ENCODE measurements at regions not wholly inside any gene's neighbourhood (a gene's known extent, or its start where the extent isn't known, plus 50 kb on each side); places are given as distances from the start of the nearest gene placed in this dataset.

DNA sequence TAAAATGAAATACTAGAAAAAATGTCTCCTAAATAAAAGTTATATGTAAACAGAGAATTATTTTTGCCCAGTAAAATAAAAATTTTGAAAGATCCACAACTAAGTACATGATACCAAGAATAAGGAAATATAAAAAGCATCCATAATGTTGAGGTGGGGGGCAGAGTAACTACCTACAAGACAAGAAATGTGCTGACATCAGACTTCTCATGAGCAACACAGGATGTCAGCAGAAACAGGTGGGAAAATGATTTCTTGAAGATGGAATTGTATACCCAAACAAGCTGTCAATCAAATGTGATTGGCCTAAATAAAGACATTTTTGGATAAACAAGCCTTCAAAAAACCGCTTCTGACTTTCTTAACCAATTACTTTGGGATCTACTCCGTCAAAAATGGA lies 143.9 kb upstream of the LIPC start:
- no peak overlapping the region for H3K27ac ChIP-seq (ENCODE audit: low read depth, low read length)
- no peaks in the 10 kb centered on the region for H3K27me3 ChIP-seq (ENCODE audit: control insufficient read depth in 1 of 2, insufficient read depth in 2 of 2, low read length in 2 of 2)
- H3K4me3 ChIP-seq (ENCODE audit: low read depth in 1 of 2, low read length in 2 of 2): no peak overlapping the region
- H3K9me3 ChIP-seq (ENCODE audit: low read length): no peaks in the 10 kb centered on the region
- H3K4me1 ChIP-seq (ENCODE audit: insufficient read depth, low read length): no peaks in the 10 kb centered on the region
- H3K9ac ChIP-seq (ENCODE audit: low read length): no peak overlapping the region
- no peaks in the 10 kb centered on the region for H3K36me3 ChIP-seq (ENCODE audit: insufficient read depth, low read length)

DNA sequence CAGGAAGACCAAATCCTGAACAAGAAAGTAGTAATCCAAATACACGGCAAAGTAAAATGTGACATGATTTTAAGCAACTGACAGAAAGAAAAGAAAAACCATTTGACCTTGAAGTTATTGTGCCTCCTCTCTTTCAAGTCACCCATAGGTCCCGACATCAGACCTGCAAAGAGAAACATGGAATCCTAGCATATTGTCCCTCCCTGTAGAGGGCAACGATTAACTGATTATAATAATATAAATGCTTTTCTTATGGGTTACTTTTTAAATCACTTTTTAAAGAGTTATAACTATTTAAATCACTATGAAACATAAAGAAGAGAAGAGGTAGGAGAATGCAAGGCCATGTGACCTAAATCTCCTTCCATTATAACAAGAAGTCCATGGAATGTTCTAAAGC lies 143.2 kb upstream of the LIPC start:
- Histone ChIP-seq H3K4me3 (ENCODE audit: low read depth in 1 of 2, low read length in 2 of 2) (no peak overlapping the region), H3K4me1 (ENCODE audit: insufficient read depth, low read length) (no peaks in the 10 kb centered on the region), H3K27ac (ENCODE audit: low read depth, low read length) (no peak overlapping the region), H3K27me3 (ENCODE audit: control insufficient read depth in 1 of 2, insufficient read depth in 2 of 2, low read length in 2 of 2) (no peaks in the 10 kb centered on the region), H3K9ac (ENCODE audit: low read length) (no peak overlapping the region), H3K9me3 (ENCODE audit: low read length) (no peaks in the 10 kb centered on the region), H3K36me3 (ENCODE audit: insufficient read depth, low read length) (no peaks in the 10 kb centered on the region)

DNA sequence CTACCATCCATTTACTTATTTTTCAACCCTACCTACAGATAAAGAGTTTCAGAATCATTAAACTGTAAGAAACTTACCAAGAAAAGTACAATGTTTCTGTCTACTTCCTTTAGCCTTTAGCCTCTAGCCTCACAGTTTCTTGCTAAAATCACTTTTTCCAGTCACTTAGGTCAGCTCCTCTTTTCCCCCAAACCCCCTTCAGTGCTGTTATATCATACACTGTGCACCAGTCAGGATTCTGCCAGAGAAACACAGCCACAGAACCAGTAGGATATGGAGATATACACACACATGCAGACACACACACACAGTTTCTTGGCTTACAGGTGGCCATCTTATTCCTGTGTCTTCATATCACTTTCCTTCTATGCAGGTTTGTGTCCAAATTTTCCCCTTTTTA lies 139.9 kb upstream of the LIPC start:
- H3K27ac ChIP-seq (ENCODE audit: low read depth, low read length): no peak overlapping the region
- H3K27me3 ChIP-seq (ENCODE audit: control insufficient read depth in 1 of 2, insufficient read depth in 2 of 2, low read length in 2 of 2): no peaks in the 10 kb centered on the region
- H3K4me3 ChIP-seq (ENCODE audit: low read depth in 1 of 2, low read length in 2 of 2): no peak overlapping the region
- peaks cover 4% of the 10 kb centered on the region for H3K9me3 ChIP-seq (ENCODE audit: low read length)
- H3K4me1 ChIP-seq (ENCODE audit: insufficient read depth, low read length): no peaks in the 10 kb centered on the region
- H3K36me3 ChIP-seq (ENCODE audit: insufficient read depth, low read length): no peaks in the 10 kb centered on the region
- H3K9ac ChIP-seq (ENCODE audit: low read length): no peak overlapping the region

DNA sequence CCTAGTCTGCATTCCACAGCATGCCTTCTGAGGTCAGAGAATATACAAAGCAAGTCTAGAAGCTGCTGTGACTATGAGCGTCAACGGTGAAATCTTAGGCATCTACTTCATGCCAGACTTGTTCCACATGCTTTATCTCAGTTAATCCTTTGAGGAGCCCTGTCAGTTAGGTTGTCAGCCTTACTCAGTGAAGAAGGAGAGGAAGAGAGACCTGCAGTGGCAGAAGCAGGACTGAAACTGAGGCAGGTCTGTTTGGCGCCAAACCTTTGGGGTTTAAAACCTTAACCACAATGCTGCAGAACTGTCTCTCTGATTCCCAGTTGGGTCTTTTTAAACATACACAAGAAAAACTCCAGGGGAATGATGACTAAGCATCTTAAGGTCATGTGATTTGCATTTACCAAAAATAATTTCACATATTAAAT lies 139.0 kb upstream of the LIPC start:
- no peak overlapping the region for H3K27ac ChIP-seq (ENCODE audit: low read depth, low read length)
- no peaks in the 10 kb centered on the region for H3K27me3 ChIP-seq (ENCODE audit: control insufficient read depth in 1 of 2, insufficient read depth in 2 of 2, low read length in 2 of 2)
- no peak overlapping the region for H3K9ac ChIP-seq (ENCODE audit: low read length)
- H3K4me3 ChIP-seq (ENCODE audit: low read depth in 1 of 2, low read length in 2 of 2): no peak overlapping the region
- peaks cover 4% of the 10 kb centered on the region for H3K9me3 ChIP-seq (ENCODE audit: low read length)
- no peaks in the 10 kb centered on the region for H3K4me1 ChIP-seq (ENCODE audit: insufficient read depth, low read length)
- H3K36me3 ChIP-seq (ENCODE audit: insufficient read depth, low read length): no peaks in the 10 kb centered on the region

DNA sequence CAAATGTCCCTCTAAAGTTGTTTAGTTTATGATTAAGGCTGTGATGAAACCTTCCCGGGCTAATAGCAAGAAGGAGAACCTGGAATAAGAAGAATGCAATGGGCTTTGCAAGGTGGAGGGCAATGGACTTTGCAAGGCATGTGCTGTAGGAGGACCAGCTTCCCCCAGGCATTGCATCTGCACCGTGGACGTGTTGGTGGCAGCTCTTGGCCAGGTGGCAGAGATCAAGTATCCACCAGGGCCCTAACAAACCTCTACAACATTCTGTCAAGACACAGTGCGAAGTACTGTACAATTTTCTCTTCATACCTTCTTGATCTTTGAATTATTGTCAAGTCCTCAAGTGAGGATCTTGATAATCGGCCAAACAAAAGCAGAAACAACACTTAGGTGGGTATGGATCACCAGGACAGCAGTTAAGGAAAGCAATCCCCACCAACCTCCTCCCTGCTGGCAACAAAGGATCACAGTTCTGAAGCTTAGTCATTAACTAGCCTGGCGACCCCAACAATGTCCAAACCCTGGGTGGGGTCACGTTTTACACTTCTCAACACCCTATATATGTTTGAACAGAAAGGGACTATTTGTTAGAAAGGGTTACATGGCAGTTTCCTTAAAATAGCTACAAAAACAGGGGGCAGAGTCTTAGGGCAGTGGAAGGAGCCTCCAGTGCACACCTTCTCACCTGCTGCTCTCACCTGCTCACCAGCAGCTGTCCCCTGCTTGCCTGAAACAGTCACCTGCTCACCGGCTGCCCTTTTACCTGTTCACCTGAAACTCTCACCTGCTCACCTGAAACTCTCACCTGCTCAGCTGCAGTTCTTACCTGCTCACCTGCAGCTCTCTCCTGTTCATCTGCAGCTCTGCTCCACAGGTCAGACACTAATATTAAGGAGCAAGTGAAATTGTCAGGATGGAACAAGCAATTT lies 137.9 kb upstream of the LIPC start:
- no peak overlapping the region for H3K9ac ChIP-seq (ENCODE audit: low read length)
- H3K27me3 ChIP-seq (ENCODE audit: control insufficient read depth in 1 of 2, insufficient read depth in 2 of 2, low read length in 2 of 2): no peaks in the 10 kb centered on the region
- no peak overlapping the region for H3K4me3 ChIP-seq (ENCODE audit: low read depth in 1 of 2, low read length in 2 of 2)
- H3K4me1 ChIP-seq (ENCODE audit: insufficient read depth, low read length): no peaks in the 10 kb centered on the region
- no peaks in the 10 kb centered on the region for H3K36me3 ChIP-seq (ENCODE audit: insufficient read depth, low read length)
- H3K27ac ChIP-seq (ENCODE audit: low read depth, low read length): no peak overlapping the region
- H3K9me3 ChIP-seq (ENCODE audit: low read length): peaks cover 4% of the 10 kb centered on the region

DNA sequence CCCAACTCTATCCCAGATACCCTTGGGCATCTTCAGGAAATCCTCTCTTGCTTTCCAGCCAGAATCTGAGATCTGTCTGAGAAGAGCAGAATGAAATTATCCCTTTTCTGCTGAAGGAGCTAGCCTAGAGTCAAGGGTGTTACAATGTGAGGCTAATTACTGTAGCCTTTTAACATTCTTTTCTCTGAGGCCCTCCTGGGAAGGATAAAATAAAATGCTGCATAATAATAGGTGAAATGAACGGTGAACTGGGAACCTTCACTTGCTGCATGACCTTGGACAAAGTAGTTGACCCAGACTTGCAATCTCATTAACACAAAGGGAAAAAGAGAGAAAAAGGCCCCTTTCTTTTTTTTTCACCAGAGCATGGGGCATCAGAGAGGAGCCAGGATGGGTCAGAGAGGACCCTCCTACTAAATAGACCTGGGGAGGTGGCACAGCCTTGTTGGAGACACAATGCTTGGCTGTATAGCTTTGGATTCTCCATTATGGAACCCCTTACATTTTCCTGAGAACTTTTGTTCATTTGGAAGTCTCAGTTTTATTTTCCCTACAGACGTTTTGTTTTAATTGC lies 137.0 kb upstream of the LIPC start:
- no peak overlapping the region for H3K4me3 ChIP-seq (ENCODE audit: low read depth in 1 of 2, low read length in 2 of 2)
- no peak overlapping the region for H3K27ac ChIP-seq (ENCODE audit: low read depth, low read length)
- H3K27me3 ChIP-seq (ENCODE audit: control insufficient read depth in 1 of 2, insufficient read depth in 2 of 2, low read length in 2 of 2): no peaks in the 10 kb centered on the region
- H3K9ac ChIP-seq (ENCODE audit: low read length): no peak overlapping the region
- peaks cover 4% of the 10 kb centered on the region for H3K9me3 ChIP-seq (ENCODE audit: low read length)
- no peaks in the 10 kb centered on the region for H3K4me1 ChIP-seq (ENCODE audit: insufficient read depth, low read length)
- no peaks in the 10 kb centered on the region for H3K36me3 ChIP-seq (ENCODE audit: insufficient read depth, low read length)

DNA sequence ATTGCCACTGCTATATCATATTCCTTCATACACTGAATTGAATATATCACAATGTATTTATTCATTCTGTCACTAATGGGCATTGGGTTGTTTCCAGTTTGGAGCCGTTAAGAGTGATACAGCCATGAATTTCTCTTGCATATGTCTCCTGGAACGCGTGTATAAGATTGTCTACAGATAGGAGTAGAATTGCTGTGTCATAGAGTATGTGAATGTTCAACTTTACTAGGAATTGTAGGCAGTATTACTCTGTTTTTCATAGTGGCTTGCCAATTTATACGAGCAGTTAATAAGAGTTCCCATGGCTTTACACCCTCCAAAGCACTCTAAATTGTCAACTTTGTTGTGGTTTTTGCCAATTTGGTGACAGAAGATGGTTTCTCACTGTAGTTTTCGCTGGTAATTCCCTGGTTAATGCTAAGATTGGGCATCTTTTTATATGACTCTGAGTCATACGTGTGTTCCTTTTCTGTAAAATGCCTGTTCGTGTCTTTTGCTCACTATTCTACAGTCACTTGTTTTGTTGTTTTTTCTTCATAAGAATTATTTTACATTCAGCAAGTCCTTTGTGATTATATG lies 136.1 kb upstream of the LIPC start:
- Histone ChIP-seq H3K4me1 (ENCODE audit: insufficient read depth, low read length) (no peaks in the 10 kb centered on the region), H3K27ac (ENCODE audit: low read depth, low read length) (no peak overlapping the region), H3K27me3 (ENCODE audit: control insufficient read depth in 1 of 2, insufficient read depth in 2 of 2, low read length in 2 of 2) (no peaks in the 10 kb centered on the region), H3K9me3 (ENCODE audit: low read length) (peaks cover 4% of the 10 kb centered on the region), H3K36me3 (ENCODE audit: insufficient read depth, low read length) (no peaks in the 10 kb centered on the region), H3K9ac (ENCODE audit: low read length) (no peak overlapping the region), H3K4me3 (ENCODE audit: low read depth in 1 of 2, low read length in 2 of 2) (no peak overlapping the region)

DNA sequence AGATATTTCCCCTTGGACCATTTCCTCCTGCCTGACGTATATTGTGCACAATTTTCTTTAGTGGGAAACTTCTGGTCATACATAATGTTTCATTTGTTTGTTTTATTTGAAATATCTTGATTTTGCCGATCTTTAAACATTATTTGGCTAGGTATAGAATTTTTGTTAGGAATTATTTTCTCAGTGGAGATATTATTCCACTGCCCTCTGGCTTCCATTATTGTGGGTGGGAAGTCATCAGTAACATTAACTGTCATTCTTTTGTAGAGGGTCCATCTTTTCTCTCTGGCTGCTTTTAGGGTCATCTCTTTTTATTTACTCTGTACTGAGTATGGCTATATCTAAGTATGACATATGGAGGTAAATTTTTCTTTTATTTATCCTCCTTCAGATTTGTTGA lies 135.5 kb upstream of the LIPC start:
- Histone ChIP-seq H3K4me1 (ENCODE audit: insufficient read depth, low read length) (no peaks in the 10 kb centered on the region), H3K9me3 (ENCODE audit: low read length) (peaks cover 4% of the 10 kb centered on the region), H3K36me3 (ENCODE audit: insufficient read depth, low read length) (no peaks in the 10 kb centered on the region), H3K9ac (ENCODE audit: low read length) (no peak overlapping the region), H3K27me3 (ENCODE audit: control insufficient read depth in 1 of 2, insufficient read depth in 2 of 2, low read length in 2 of 2) (no peaks in the 10 kb centered on the region), H3K27ac (ENCODE audit: low read depth, low read length) (no peak overlapping the region), H3K4me3 (ENCODE audit: low read depth in 1 of 2, low read length in 2 of 2) (no peak overlapping the region)

DNA sequence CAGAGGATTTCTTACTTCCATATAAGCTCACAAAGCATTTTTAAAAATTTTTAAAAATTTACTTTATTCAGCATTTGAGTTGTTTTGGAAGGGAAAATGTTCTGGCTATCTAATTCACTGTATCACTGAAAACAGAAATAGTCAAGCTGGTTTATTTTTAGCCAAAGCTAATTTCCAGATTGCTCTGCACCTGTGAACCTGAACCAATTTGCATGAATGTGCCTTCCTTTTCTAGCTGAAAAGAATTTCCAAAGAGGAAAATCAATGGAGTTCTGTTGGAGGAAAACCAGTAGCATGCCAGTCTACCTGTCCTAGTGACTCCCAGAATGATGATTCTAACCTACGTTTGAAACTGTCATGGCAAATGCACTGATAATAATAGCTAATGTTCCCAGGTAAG lies 134.2 kb upstream of the LIPC start:
- no peak overlapping the region for H3K27ac ChIP-seq (ENCODE audit: low read depth, low read length)
- no peak overlapping the region for H3K9ac ChIP-seq (ENCODE audit: low read length)
- H3K4me1 ChIP-seq (ENCODE audit: insufficient read depth, low read length): no peaks in the 10 kb centered on the region
- H3K9me3 ChIP-seq (ENCODE audit: low read length): peaks cover 4% of the 10 kb centered on the region
- no peaks in the 10 kb centered on the region for H3K36me3 ChIP-seq (ENCODE audit: insufficient read depth, low read length)
- no peak overlapping the region for H3K4me3 ChIP-seq (ENCODE audit: low read depth in 1 of 2, low read length in 2 of 2)
- H3K27me3 ChIP-seq (ENCODE audit: control insufficient read depth in 1 of 2, insufficient read depth in 2 of 2, low read length in 2 of 2): no peaks in the 10 kb centered on the region

DNA sequence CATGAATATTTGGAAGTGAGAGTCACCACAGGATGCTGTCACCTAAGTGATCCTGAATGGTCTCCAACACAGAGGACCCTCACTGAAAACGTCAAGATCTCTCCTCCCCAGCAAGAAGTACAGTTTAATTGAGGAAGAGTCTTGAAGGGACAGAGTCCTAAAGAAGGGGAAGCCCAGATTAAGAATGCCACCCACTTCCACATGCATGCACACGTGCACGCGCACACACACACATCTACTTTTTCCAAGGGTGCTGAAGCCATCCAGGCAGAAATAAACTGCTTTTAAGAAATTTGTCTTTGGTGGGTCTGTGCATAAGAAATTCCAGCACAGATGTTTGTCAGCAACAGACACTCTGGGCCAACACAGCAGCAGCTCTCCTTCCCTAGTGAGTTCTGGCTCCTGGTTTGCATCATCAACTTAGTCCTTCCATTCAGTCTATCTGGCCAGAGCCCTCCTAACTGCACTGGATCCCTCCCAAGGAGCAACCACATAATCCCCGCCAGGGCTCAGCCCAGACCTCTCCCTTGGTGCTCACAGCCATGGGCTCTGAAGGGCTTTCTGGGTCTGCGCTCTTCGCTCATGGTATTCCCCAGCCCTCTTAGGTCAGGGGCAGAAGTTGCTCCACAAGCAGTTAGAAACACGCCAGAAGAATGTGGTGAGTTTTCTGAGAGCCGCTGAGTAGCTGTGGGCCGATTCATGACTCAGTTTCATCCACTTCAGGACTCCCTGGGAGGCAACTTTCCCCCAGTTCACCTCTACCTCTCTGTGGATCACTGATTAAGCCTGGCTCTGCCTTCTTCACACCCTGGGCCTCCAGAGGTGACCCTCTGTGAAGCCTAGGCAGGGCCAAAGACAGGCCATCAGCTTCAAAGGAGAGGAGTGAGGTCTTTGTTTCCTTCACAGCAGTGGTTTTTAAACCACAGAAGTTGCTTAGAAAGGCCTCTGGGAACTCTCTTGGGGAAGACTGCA lies 132.6 kb upstream of the LIPC start:
- H3K27ac ChIP-seq (ENCODE audit: low read depth, low read length): no peak overlapping the region
- H3K4me3 ChIP-seq (ENCODE audit: low read depth in 1 of 2, low read length in 2 of 2): no peak overlapping the region
- H3K9ac ChIP-seq (ENCODE audit: low read length): no peak overlapping the region
- no peaks in the 10 kb centered on the region for H3K27me3 ChIP-seq (ENCODE audit: control insufficient read depth in 1 of 2, insufficient read depth in 2 of 2, low read length in 2 of 2)
- no peaks in the 10 kb centered on the region for H3K36me3 ChIP-seq (ENCODE audit: insufficient read depth, low read length)
- H3K4me1 ChIP-seq (ENCODE audit: insufficient read depth, low read length): no peaks in the 10 kb centered on the region
- peaks cover 4% of the 10 kb centered on the region for H3K9me3 ChIP-seq (ENCODE audit: low read length)

DNA sequence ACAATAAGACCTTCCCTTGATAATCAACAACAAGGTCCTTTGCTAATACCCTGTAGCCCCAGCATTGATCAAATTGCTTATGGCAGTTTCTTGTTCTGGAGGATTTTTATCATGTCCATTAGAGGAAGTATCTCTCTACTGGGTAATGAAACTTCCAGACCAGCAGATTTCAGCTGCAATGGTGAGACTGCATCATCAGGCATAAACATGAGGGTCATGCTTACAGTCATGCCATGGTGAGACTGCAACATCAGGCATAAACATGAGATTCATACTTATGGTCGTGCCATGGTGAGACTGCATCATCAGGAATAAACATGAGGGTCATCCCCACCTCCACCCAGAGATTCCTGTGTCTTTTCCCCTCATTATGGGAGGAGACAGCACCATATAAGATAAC lies 129.0 kb upstream of the LIPC start:
- H3K9me3 ChIP-seq (ENCODE audit: low read length): no peaks in the 10 kb centered on the region
- H3K4me3 ChIP-seq (ENCODE audit: low read depth in 1 of 2, low read length in 2 of 2): no peak overlapping the region
- no peaks in the 10 kb centered on the region for H3K36me3 ChIP-seq (ENCODE audit: insufficient read depth, low read length)
- H3K27me3 ChIP-seq (ENCODE audit: control insufficient read depth in 1 of 2, insufficient read depth in 2 of 2, low read length in 2 of 2): no peaks in the 10 kb centered on the region
- peaks cover 5% of the 10 kb centered on the region for H3K4me1 ChIP-seq (ENCODE audit: insufficient read depth, low read length)
- no peak overlapping the region for H3K27ac ChIP-seq (ENCODE audit: low read depth, low read length)
- H3K9ac ChIP-seq (ENCODE audit: low read length): no peak overlapping the region
